GM12878 (cell line): ENCODE measurements at regions not wholly inside any gene's neighbourhood (a gene's known extent, or its start where the extent isn't known, plus 50 kb on each side); places are given as distances from the start of the nearest gene placed in this dataset.

Source experiments
- ATAC-seq: fragments of 200-7000 bp; cut with Tn5 transposase; 3 replicates; pipeline ENCODE4 v1.9.1; 2020; ENCODE audit warnings: mild to moderate bottlenecking, moderate library complexity
- BruUV-seq: library from RNA; stranded (reverse); fragments of 400-500 nt; replicated peaks from 2 replicates; lab custom pipeline; 2021; lab: Mats Ljungman, UMichigan
- CTCF ChIA-PET: fragments of 300-600 bp; sonication (Branson Sonifier 250); formaldehyde crosslinking; extraction: SDS; loops from one replicate; lab custom pipeline; 2021; ENCODE audit warnings: inconsistent platforms; lab: Yijun Ruan, JAX
- POLR2A ChIA-PET: fragments of 350-600 bp; formaldehyde crosslinking; extraction: SDS; loops from one replicate; lab custom pipeline; 2021; ENCODE audit warnings: inconsistent platforms; lab: Charles Lee
- RAD21 ChIA-PET: fragments of 300-600 bp; sonication (Branson Sonifier 250); formaldehyde crosslinking; loops from one replicate; lab custom pipeline; 2023; ENCODE audit warnings: antibody characterized with exemption; ENCODE audit not compliant: unreplicated experiment; lab: Charles Lee
- SMC1A ChIA-PET: fragments of 300-600 bp; sonication (Branson Sonifier 250); formaldehyde crosslinking; loops from one replicate; lab custom pipeline; 2023; ENCODE audit not compliant: unreplicated experiment, uncharacterized antibody; lab: Charles Lee
- DNase-seq: peaks from one replicate; pipeline ENCODE4 v3.0.0-alpha.2; 2011; ENCODE audit warnings: low read depth, low spot score
- FAIRE-seq: peaks from 3 replicates; lab custom pipeline; 2011; peaks lifted over from hg19 to GRCh38; lab: Jason Lieb, UNC
- H2AFZ ChIP-seq: 2 replicates; pipeline ENCODE4 v1.6.0; 2011; ENCODE audit warnings: low read depth, low read length, control low read depth; ENCODE audit not compliant: control insufficient read depth
- H3K27ac ChIP-seq: 2 replicates; pipeline ENCODE4 v1.5.1; 2011; ENCODE audit warnings: control low read depth; ENCODE audit not compliant: control insufficient read depth, insufficient read depth
- H3K27me3 ChIP-seq, 2 experiments: replicated peaks in 1 of 2; 2 replicates each; pipeline versions ENCODE4 v1.6.0 to v1.6.1; 2011; ENCODE audit warnings: low read length in 1 of 2; ENCODE audit not compliant: control insufficient read depth in 2 of 2, insufficient read depth in 2 of 2
- H3K36me3 ChIP-seq, 2 experiments: 2 replicates each; pipeline ENCODE4 v1.5.1; 2011; ENCODE audit warnings: low read length in 1 of 2; ENCODE audit not compliant: control insufficient read depth in 2 of 2, insufficient read depth in 2 of 2
- H3K4me1 ChIP-seq: 2 replicates; pipeline ENCODE4 v1.6.1; 2011; ENCODE audit warnings: mild to moderate bottlenecking, low read length, moderate library complexity, mixed read lengths; ENCODE audit not compliant: control insufficient read depth, insufficient read depth
- H3K4me2 ChIP-seq: 2 replicates; pipeline ENCODE4 v1.6.0; 2011; ENCODE audit warnings: control low read depth; ENCODE audit not compliant: control insufficient read depth, insufficient read depth
- H3K4me3 ChIP-seq: fragments of 200-600 bp; sonication (generic); 2 replicates; pipeline ENCODE4 v1.5.1; 2016
- H3K79me2 ChIP-seq: 2 replicates; pipeline ENCODE4 v1.6.0; 2011; ENCODE audit warnings: low read length; ENCODE audit not compliant: control insufficient read depth, insufficient read depth
- H3K9ac ChIP-seq: 2 replicates; pipeline ENCODE4 v1.8.0; 2011; ENCODE audit warnings: low read length, control low read depth, mixed read lengths; ENCODE audit not compliant: control insufficient read depth, insufficient read depth
- H3K9me3 ChIP-seq: replicated peaks from 3 replicates; pipeline ENCODE4 v1.5.1; 2011; ENCODE audit warnings: mild to moderate bottlenecking, low read length; ENCODE audit not compliant: control insufficient read depth, insufficient read depth
- H4K20me1 ChIP-seq: 2 replicates; pipeline ENCODE4 v1.6.0; 2011; ENCODE audit not compliant: control insufficient read depth, insufficient read depth
- DPF2 ChIP-seq: fragments of 450-650 bp; IDR thresholded peaks from 2 replicates; pipeline ENCODE4 v1.6.1; 2017; ENCODE audit warnings: mild to moderate bottlenecking
- GATAD2B ChIP-seq: fragments of 450-650 bp; conservative IDR thresholded peaks from 2 replicates; pipeline ENCODE4 v1.6.1; 2017; ENCODE audit warnings: low read depth, mild to moderate bottlenecking, moderate library complexity
- HSF1 ChIP-seq: fragments of 150-350 bp; IDR thresholded peaks from 2 replicates; pipeline ENCODE4 v1.6.1; 2014; ENCODE audit warnings: mild to moderate bottlenecking, low read depth, low read length
- IKZF2 ChIP-seq, 2 experiments: fragments of 450-650 bp; IDR thresholded peaks; 2 replicates each; pipeline ENCODE4 v1.6.1; 2017; ENCODE audit warnings: mild to moderate bottlenecking in 2 of 2, moderate library complexity in 2 of 2
- MLLT1 ChIP-seq: fragments of 450-650 bp; IDR thresholded peaks from 2 replicates; pipeline ENCODE4 v1.6.1; 2016; ENCODE audit warnings: mild to moderate bottlenecking
- NRF1 ChIP-seq: conservative IDR thresholded peaks from 2 replicates; pipeline ENCODE4 v1.6.1; 2011; ENCODE audit warnings: mild to moderate bottlenecking, low read depth, low read length, improper control_type of control experiment
- RB1 ChIP-seq: fragments of 450-650 bp; formaldehyde crosslinking; IDR thresholded peaks from 2 replicates; pipeline ENCODE4 v1.6.1; 2017; ENCODE audit warnings: mild to moderate bottlenecking, borderline replicate concordance
- RUNX3 ChIP-seq: IDR thresholded peaks from 2 replicates; pipeline ENCODE4 v1.6.1; 2012; ENCODE audit warnings: low read length, inconsistent platforms
- SIN3A ChIP-seq: IDR thresholded peaks from 2 replicates; pipeline ENCODE4 v1.6.1; 2012; ENCODE audit warnings: low read depth, low read length, improper control_type of control experiment
- SREBF1 ChIP-seq: IDR thresholded peaks from 2 replicates; pipeline ENCODE4 v1.6.1; 2012; ENCODE audit warnings: mild to moderate bottlenecking, low read length
- STAT3 ChIP-seq: IDR thresholded peaks from 2 replicates; pipeline ENCODE4 v1.6.1; 2011; ENCODE audit warnings: low read depth, low read length, improper control_type of control experiment
- WGBS: methylation state at CpG from one replicate; pipeline ENCODE4 v1.1.6; 2016; ENCODE audit warnings: low lambda C conversion rate; ENCODE audit not compliant: insufficient replicate concordance, insufficient coverage; ENCODE audit errors: missing lambda C conversion rate; 5-methylcytosine and 5-hydroxymethylcytosine counted together
- in situ Hi-C: fragments of 300-500 bp; cut with MboI; formaldehyde crosslinking; loops from 9 replicates; pipeline ENCODE4 v1.14.3; 2018; ENCODE audit warnings: mixed read lengths
- intact Hi-C: fragments of 100-400 bp; cut with micrococcal nuclease; formaldehyde crosslinking; loops from one replicate; pipeline ENCODE4 v1.14.2; 2022; ENCODE audit not compliant: unreplicated experiment

- no peak for ATAC-seq
- intact Hi-C loops (loop anchor here (1.0 to 10.0 kb wide), 4 partner anchors 206 to 772 kb away; partner anchors contain the start of gene IGF1R), in situ Hi-C loops (loop anchor here (5.0 to 10.0 kb wide), 2 partner anchors 212 to 634 kb away; no protein-coding TSS in a partner anchor)
- no peaks in the 10 kb centered on the region for H3K36me3 ChIP-seq
- no peaks in the 10 kb centered on the region; the same call in 2 of the 3 replicates for H3K9me3 ChIP-seq
- CTCF ChIA-PET: interaction anchor here (0.6 to 2.4 kb wide), 4 partner anchors 16 to 218 kb away, joined by 3 to 16 read pairs (median 8); no protein-coding TSS in a partner anchor
- POLR2A ChIA-PET: no interaction called here
- FAIRE-seq: no peak
- H3K27ac ChIP-seq: no peak overlapping the region
- no peaks in the 10 kb centered on the region; a peak in 1 of 4 replicates for H3K27me3 ChIP-seq
- no peaks in the 10 kb centered on the region for H3K79me2 ChIP-seq
- no peak overlapping the region for H3K4me3 ChIP-seq
- H4K20me1 ChIP-seq: no peaks in the 10 kb centered on the region
- H3K9ac ChIP-seq: no peak overlapping the region
- RAD21 ChIA-PET: interaction anchor here (1.0 kb wide), 1 partner anchor 633 kb away, joined by 3 read pairs; no protein-coding TSS in a partner anchor
- H3K4me1 ChIP-seq: peaks cover 3% of the 10 kb centered on the region; the same call in 1 of the 2 replicates
- BruUV-seq: no TSS peak
- 17% methylated on average over 3 of the region's 3 CpGs for WGBS
- no peak overlapping the region for H2AFZ ChIP-seq
- TF ChIP-seq IKZF2 (IDR thresholded peaks at IDR 0.05) (no peak), NRF1 (no peak), HSF1 (no peak), SIN3A (no peak), DPF2 (no peak), RUNX3 (no peak), RB1 (no peak), MLLT1 (no peak), STAT3 (no peak), GATAD2B (no peak), SREBF1 (no peak)
- TF ChIP-seq, all 136 proteins: peak for 0
- no peak overlapping the region for H3K4me2 ChIP-seq
- SMC1A ChIA-PET: interaction anchor here (1.1 to 1.5 kb wide), 2 partner anchors 203 to 217 kb away, joined by 3 to 5 read pairs; no protein-coding TSS in a partner anchor
- no peak for DNase-seq
These were observed 205.4 kb upstream of the IGF1R start for GRCh38 chr15:98442901-98443300.
